NCI-H524 (cell line): ENCODE measurements at regions not wholly inside any gene's neighbourhood (a gene's known extent, or its start where the extent isn't known, plus 50 kb on each side); places are given as distances from the start of the nearest gene placed in this dataset.
"Not testable (repeated sequence)": the region's sequence is repeated elsewhere in the genome, so short reads cannot be mapped to it uniquely, and the experiment has no call there.

Experiments used
- DNase-seq, 2 experiments: peaks; one replicate each; lab custom pipeline; 2025; lab: John Stamatoyannopoulos, UW

DNA sequence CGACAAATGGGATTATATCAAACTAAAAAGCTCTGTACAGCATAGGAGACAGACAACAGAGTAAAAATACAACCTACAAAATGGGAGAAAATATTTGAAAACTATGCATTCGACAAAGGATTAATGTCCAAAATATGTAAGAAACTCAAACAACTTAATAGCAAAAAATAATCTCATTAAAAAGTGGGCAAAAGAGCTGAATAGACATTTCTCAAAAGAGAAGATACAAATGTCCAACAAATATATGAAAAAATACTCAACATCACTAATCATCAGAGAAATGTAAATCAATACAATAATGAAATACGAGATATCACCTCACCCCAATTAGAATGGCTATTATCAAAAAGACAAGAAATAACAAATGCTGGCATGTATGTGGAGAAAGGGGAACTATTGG, 272.9 kb downstream of the KLHL13 start:
- DNase-seq: no peak

DNA sequence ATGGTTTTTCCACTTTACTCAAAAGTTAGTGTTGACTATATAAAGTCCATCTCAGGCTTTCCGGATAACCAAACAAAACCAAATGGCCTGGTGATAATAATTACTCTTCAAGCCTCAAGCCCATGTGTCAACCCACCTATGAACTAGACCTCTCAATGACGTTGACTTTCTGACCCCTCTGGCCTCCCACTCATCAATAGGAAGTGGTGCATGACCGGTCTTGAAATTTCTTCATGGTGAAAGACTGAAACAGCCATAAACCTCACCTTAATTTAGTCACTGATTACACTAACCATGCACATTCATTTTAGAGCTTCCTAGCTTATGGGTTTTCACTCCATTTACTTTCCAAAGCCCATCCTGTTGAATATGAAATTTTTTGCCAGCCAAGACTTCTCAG, 276.0 kb downstream of the KLHL13 start:
- DNase-seq: no peak

DNA sequence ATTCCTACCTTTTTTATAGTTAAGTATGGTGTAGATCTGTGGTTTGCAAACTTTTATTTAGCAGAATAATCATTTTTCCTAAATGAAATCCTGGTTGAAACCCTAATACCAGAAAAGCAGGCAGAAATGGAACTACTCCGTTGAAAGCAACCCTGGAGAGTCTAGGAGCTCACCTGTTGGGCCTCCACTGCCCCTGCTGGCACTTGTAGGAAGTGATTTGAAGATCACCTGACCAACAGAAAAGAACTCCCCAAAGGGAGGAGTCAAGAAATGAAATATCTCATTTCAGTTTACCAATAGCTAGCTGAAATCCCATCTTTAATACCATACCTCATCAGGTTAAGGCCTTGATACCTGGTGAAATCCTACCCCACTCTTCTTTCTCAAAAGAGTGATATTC, 277.1 kb downstream of the KLHL13 start:
- no peak for DNase-seq

DNA sequence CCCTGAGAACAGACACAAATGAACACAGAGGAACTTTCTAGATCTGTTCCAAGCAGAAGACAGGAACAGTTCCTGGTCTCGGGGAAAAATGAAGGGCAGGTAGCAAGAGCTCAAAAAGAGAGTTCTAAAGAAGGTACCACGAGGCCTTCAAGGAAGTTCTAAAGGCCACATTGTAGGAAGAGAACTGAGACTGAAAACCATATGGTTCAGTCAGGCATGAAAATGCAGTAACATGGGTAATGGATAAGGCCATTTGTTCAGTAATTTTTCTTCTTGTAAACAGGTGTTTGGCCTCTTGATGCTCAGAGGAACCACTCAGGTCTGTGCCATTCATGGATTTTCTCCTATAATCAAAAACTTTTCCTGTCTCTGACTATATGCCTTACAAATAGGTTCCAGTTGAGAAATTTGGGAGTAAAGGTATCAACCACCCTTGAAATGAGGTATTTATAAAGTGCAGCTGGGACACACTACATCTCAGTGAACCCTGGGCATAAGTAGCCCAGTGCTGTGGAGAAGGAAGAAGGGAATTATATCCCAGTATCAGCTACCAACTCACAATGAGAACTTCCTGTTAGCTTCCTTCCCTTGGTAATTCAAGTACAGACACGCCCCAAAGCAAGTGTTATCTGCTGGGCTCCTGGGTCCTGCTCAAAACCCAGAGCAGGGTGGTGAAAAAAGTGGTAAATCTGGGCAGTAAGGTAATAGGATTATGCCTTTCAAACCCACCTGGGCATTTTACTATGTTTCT, 277.9 kb downstream of the KLHL13 start:
- DNase-seq: no peak

DNA sequence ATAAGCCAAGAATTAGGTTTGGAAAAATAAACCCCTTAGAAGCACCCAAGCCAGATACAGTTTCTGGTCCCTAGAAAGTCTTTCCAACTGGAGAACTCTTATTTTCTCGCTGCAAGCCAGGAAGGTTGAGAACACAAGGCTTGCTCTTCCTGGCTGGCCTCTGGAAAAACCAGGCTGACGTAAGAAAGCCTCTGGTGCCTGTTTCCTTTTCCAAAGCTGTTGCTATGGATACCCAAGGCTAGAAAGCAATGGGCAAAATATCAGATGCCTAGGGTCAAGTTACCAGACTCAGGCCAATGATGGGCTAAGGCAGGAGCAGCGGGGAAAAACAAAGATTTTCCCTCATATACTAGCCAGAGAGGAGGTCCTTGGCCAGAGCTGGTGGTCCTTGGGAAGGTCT, 281.6 kb downstream of the KLHL13 start:
- DNase-seq: no peak

DNA sequence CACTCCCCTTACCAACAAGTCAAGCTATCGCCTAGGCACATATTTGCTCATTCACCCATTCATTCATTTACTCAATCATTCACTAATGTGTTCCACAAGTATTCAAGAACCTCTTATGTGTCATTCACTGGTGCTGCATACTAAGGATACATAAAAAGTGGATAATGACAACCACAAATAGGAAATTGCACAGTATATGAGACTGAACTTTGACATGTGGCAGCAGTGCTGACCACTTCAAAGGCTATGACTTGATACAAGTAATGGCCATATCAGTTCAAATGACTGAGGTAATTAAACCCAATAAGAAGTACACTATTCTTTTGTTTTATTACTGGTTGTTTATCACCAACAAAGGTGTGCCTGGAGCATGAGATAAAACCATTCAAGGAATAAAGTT, 282.5 kb downstream of the KLHL13 start:
- DNase-seq: no peak

DNA sequence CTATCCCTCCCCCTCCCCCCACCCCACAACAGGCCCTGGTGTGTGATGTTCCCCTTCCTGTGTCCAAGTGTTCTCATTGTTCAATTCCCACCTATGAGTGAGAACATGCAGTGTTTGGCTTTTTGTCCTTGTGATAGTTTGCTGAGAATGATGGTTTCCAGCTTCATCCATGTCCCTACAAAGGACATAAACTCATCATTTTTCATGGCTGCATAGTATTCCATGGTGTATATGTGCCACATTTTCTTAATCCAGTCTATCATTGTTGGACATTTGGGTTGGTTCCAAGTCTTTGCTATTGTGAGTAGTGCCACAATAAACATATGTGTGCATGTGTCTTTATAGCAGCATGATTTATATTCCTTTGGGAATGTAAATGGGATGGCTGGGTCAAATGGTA, 295.1 kb downstream of the KLHL13 start:
- not testable (repeated sequence) for DNase-seq

DNA sequence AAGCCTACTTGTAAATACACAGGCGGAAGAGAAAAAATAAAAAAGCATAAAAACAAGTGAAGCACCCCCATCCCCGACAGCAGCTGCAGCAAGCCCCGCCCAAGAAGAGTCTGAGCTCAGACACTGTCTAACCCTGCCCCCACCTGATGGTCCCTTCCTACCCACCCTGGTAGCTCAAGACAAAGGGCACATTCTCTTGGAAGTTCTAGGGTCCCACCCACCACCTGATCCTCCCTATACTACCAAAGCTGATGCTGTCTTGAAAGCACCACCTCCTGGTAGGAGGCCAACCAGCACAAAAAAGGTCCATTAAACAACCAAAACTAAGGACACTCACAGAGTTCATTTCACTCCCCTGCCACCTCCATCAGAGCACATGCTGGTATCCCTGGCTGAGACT, 308.2 kb downstream of the KLHL13 start:
- DNase-seq: no peak

DNA sequence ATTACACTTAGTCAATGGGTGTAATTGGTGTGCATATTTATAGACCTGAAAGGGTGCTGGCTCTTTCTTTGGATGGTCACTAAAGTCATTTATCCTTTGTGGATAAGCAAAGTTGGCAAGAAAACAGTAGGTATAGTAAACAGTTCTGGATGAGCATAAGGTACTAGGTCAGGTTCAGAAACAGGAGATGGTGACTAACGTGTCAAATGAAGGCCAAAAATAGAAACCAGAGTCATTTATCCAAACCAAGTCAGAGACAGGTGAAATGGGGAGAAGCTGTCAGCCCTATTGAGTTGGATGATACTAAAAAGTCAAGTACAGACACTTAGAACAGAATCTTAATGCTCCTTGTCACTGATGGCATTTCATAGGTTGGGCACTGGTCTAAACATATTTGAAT, 313.1 kb downstream of the KLHL13 start:
- DNase-seq: no peak

DNA sequence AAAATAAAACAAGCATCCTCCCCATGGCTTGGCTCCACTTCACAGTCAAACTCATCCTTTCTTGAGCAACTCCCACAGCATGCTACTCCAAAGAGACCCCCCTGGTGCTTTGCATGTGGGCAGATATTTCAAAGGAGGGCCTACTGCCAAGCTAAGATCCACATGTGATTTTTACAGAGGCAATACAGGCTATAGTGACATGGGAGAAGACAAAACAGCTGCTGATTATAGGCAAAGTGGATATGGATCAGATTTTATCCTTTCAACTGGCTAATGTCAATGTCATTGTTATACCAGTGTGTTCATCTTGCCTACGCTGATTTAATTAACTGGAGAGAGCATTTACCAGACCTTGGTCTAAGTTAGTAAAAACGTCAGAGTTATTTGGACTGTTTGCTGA, 328.3 kb downstream of the KLHL13 start:
- DNase-seq: no peak

DNA sequence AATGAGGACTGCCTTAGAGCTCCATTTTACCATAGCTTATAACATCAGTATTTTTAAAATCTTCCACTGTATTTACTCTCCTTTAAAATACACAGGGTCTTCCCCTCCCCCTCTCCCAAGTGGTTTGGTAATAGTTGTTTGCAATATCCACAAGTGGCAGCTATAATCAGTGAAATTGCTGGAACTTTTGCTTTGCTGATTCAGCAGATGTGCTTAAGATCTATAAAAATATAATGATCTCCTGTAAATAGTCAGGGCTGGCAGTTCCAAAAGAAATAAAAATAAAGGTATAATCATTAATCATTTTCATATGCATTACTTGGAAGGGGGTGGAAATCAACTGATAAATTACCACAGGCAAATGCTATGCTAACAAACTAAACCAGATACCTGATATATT, 345.2 kb downstream of the KLHL13 start:
- no peak for DNase-seq

DNA sequence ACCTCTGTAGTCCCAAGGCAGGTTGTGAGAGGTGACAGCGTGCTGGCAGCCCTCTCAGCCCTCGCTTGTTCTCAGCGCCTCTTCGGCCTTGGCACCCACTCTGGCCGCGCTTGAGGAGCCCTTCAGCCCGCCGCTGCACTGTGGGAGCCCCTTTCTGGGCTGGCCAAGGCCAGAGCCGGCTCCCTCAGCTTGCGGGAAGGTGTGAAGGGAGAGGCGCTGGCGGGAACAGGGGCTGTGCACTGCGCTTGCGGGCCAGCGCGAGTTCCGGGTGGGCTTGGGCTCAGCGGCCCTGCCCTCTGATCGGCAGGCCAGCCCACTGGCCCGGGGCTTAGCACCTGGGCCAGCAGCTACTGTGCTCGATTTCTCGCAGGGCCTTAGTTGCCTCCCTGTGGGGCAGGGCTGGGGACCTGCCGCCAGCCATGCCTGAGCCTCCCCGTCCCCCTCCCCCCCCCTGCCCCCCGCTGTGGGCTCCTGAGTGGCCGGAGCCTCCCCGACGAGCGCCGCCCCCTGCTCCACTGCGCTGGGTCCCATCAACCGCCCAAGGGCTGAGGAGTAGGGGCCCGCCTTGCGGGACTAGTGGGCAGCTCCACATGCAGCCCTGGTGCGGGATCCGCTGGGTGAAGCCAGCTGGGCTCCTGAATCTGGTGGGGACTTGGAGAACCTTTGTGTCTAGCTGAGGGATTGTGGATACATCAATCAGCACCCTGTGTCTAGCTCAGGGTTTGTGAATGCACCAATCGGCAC, 347.6 kb downstream of the KLHL13 start:
- DNase-seq: no peak

DNA sequence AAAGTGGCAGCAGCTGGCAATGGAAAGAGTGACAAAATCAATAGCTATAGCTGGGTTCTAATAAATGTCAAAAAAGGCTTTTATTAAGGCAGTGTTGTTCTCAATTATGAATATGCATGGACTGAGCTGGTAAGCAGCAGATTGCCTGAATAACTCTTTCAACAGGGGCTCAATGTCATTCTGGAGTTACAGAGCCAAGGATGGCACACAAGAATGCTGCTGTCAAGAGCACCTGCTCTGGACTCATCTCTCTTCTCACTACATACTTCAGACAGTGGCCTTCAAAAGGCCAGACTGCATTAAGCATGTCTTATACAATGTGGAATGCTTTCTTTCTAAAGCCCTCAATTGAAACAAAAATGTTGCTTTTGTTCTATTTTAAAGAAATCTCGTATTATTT, 351.4 kb downstream of the KLHL13 start:
- DNase-seq: no peak

DNA sequence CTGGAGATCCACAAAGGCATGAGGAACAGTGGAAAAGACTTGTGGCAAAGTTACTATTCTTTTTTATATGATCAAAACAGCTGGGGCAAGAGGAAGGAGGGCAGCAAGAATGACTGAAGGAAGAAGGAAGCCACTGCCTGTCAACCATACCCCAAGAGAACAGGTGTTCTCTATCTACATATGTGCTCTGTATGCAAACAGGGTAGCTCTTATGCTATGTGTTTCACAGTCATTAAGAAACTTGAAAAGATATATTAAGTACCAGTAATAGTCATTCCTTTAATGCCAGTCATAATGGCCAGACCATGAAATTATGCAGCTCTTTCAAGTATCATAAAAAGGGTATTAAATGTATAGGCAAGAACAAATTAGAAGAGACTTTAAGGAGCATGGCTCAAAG, 363.9 kb downstream of the KLHL13 start:
- no peak for DNase-seq

DNA sequence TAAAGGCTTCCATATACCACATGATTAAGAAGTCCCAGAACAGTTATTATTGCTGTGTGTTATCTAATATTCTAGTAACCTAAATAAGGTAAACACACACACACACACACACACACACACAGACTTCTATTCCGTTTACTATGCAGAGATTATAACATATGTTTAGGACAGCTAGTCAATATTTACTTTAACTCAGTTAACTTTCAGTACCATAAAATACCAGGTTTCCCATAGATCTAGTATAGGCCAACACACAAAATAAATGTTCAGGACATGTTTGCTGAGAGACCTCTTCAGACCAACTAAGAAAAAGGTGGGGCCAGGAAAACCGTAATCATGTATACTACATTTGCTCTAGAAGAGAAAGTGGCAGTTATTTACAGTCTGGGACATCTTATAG, 365.5 kb downstream of the KLHL13 start:
- no peak for DNase-seq

DNA sequence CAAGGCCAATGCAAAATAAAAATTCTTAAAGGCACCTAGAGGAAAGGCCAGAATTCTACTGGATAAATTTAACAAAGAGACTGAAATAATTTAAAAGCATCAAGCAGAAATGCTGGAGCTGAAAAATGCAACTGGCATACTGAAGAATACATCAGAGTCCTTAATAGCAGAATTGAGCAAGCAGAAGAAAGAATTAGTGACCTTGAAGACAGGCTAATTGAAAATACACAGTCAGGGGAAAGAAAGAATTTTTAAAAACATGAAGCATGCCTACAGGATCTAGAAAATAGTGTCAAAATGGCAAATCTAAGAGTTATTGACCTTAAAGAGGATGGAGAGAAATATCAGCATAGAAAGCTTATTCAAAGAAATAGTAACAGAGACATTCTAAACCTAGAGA, 371.7 kb downstream of the KLHL13 start:
- DNase-seq: no peak

DNA sequence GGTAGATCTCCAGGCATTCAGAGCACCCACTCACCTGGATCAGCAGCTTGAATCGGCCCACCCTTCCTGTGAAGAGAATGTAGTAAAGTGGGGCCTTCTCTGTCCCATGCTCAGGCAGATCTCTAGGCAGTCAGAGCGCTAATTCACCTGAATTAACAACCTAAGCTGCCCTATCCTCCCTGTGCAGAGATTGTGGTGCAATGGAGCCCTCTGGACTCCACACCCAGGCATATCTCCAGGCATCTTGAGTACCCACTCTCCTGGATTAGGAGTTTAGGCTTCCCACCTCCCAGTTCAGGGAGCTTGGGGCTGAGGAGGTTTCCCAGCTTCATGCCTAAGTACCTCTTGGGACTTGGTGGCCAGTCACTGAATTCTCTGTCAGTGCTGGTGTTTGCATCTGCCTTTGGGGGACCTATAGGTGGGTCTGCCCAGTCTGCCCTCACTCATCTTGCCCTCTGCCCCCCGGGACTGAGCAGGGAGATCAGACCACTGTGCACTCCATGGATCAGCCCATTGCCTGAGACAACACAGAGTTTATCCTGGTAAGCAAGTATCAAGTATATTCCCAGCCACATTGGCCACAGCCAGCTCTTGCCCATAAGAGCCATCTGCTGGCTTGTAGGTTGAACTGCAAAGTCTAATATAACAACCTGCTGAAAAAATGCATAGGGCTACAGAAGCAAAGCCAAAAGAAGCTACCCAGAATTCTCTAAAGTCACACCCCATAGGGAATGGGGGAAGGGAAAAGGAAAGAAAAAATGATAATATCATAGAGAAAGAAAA, 372.9 kb downstream of the KLHL13 start:
- peak; percentile 2 to 59 for DNase-seq

DNA sequence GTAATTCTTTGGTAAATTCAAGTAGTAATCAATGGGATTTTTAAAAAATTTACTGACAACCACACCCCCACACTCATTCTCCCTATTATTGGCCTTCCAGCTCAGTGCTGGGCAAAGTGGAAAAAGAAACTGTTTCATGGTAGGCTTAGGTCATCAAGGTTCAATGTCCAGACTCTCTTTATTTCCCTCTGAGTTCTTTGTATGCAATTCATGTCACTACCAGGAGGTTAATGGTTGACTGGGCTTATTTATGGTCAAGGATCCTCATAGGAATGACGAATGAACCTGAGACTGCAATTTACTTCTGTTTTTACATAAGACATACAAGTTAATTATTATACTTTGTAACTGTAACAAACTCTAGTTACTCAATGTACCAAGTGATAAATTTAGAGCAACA, 403.2 kb downstream of the KLHL13 start:
- DNase-seq: no peak

DNA sequence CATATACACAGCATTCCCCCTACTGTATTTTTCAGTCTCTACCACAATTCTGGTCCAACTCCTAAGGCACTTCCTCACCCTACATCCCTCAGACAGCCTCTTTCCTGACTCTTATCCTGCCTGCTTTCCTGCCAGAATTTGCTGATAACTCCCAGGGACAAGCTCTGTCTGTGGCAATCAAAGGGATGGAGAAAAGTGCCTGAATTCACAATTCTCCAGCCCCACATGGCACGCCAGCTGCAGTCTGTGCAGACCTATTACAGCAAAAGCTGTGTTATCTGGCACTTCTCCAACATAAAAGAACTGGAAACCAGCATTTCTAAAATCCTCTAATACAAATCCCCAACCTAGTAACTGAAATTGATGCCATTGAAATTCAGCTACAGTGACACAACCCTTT, 404.8 kb downstream of the KLHL13 start:
- DNase-seq: peak; percentile 53 to 87

DNA sequence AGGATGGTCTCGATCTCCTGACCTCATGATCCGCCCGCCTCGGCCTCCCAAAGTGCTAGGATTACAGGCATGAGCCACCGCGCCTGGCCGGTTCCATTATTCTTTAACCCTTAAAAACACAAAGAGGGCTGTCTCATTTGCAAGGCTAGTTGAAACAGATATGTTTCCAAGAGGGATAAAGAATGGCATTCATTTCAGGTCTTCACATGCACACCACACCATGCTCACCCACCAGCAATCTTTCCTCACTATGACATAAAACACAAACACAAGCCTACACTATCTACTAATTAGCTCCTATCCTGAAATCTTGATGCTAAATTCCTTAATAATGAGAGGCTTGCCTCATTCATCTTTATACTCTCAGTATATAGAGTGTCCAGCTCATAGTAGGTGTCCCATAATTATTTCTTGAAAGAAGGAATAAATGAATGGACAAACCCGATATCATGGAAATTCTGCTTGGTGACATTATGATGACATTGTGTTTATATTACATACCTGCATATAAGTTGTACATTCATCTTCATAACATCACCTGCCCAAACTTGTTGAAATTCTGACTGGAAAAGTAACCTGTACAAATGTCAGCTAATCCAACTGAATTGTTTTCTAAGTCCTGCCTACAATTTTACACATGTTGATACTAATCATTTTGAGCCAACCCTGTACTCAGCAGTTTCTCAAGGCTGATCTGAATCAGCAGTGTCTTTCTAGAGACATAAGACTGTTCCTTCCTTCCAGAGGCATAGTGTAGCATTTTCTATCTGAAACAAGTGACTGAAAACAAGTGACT, 408.5 kb downstream of the KLHL13 start:
- DNase-seq: no peak

DNA sequence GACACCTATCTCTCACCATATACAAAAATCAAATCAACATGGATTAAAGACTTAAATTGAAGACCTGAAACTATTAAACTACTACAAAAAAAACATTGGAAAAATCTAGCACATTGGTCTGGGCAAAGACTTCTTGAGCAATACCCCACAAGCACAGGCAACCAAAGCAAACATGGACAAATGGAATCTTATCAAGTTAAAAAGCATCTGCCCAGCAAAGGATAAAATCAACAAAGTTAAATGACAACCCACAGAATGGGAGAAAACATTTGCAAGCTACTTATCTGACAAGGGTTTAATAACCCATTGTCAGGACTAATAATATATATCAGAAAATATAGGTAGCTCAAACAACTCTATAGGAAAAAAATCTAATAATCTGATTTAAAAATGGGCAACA, 415.6 kb downstream of the KLHL13 start:
- DNase-seq: no peak

DNA sequence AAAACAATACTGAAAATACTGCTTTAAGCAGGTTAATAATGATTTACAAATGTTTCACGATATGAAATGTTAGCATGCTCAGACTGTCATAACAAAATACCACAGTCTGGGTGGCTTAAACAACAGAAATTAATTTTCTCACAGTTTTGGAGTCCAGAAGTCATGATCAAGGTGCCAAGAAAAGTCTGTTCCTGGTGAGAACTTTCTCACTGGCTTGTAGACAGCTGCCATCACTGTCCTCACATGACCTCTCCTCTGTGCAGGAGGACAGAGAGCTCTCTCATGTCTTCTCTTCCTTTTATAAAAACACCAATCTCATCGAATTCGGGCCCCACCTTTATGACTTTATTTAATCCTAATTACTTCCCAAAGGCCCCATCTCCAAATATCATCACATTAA, 426.7 kb downstream of the KLHL13 start:
- DNase-seq: no peak
